Caco-2 (cell line): ENCODE measurements at regions not wholly inside any gene's neighbourhood (a gene's known extent, or its start where the extent isn't known, plus 50 kb on each side); places are given as distances from the start of the nearest gene placed in this dataset.

ENCODE experiments used
- BruUV-seq: library from RNA; stranded (reverse); fragments of 400-500 nt; replicated peaks from 2 replicates; lab custom pipeline; 2021; lab: Mats Ljungman, UMichigan
- CTCF ChIA-PET: fragments of 300-600 bp; sonication (Branson Sonifier 250); formaldehyde crosslinking; loops from one replicate; lab custom pipeline; 2022; ENCODE audit warnings: antibody characterized with exemption; lab: Charles Lee
- POLR2A ChIA-PET: fragments of 300-600 bp; sonication (Branson Sonifier 250); formaldehyde crosslinking; loops from one replicate; lab custom pipeline; 2022; ENCODE audit warnings: antibody characterized with exemption; lab: Charles Lee
- DNase-seq, 2 experiments: peaks; one replicate each; pipeline versions ENCODE4 v3.0.0 to v3.0.0-alpha.2; 2020 to 2022
- H3K27me3 ChIP-seq: replicated peaks from 2 replicates; pipeline ENCODE4 v1.6.0; 2011; ENCODE audit warnings: low read length; ENCODE audit not compliant: control insufficient read depth, insufficient read depth
- H3K36me3 ChIP-seq: 2 replicates; pipeline ENCODE4 v1.5.1; 2011; ENCODE audit warnings: low read length; ENCODE audit not compliant: control insufficient read depth, insufficient read depth
- H3K4me1 ChIP-seq: fragments of 250-450 bp; sonication (Bioruptor Pico); 2 replicates; pipeline ENCODE4 v1.5.1; 2020; ENCODE audit warnings: mild to moderate bottlenecking
- H3K4me3 ChIP-seq: 2 replicates; pipeline ENCODE4 v1.5.1; 2011; ENCODE audit warnings: low read depth, mild to moderate bottlenecking, control low read depth, low read length
- H3K9me3 ChIP-seq: fragments of 250-450 bp; sonication (Bioruptor Pico); 2 replicates; pipeline ENCODE4 v1.5.1; 2020; ENCODE audit warnings: mild to moderate bottlenecking, moderate library complexity
- H3K27ac Mint-ChIP-seq: one replicate; pipeline ENCODE4 v1.8.0; 2022; ENCODE audit warnings: mixed read lengths; ENCODE audit not compliant: unreplicated experiment
- H3K27me3 Mint-ChIP-seq: one replicate; pipeline ENCODE4 v1.8.0; 2022; ENCODE audit warnings: mixed read lengths; ENCODE audit not compliant: insufficient read depth, unreplicated experiment
- H3K36me3 Mint-ChIP-seq: one replicate; pipeline ENCODE4 v1.8.0; 2022; ENCODE audit warnings: mild to moderate bottlenecking, mixed read lengths; ENCODE audit not compliant: insufficient read depth, unreplicated experiment
- H3K4me1 Mint-ChIP-seq: one replicate; pipeline ENCODE4 v1.8.0; 2022; ENCODE audit warnings: low read depth, mixed read lengths; ENCODE audit not compliant: unreplicated experiment
- H3K4me3 Mint-ChIP-seq: one replicate; pipeline ENCODE4 v1.8.0; 2022; ENCODE audit warnings: mild to moderate bottlenecking, moderate library complexity, mixed read lengths; ENCODE audit not compliant: unreplicated experiment
- H3K9me3 Mint-ChIP-seq: one replicate; pipeline ENCODE4 v1.8.0; 2022; ENCODE audit warnings: mixed read lengths; ENCODE audit not compliant: unreplicated experiment
- CTCF ChIP-seq, 2 experiments: fragments of 200-600 bp in 1 of 2; IDR thresholded peaks; 1 replicate in 1 of 2; 2 replicates in 1 of 2; pipeline versions ENCODE4 v1.5.1 to v1.8.0; 2011 to 2022; ENCODE audit warnings: antibody characterized with exemption in 1 of 2, control low read depth in 1 of 2, inconsistent platforms in 1 of 2, low read depth in 1 of 2, low read length in 1 of 2, mild to moderate bottlenecking in 1 of 2, moderate library complexity in 1 of 2; ENCODE audit not compliant: insufficient read depth in 1 of 2, severe bottlenecking in 1 of 2, unreplicated experiment in 1 of 2
- intact Hi-C: fragments of 100-400 bp; cut with micrococcal nuclease; formaldehyde crosslinking; loops from one replicate; pipeline ENCODE4 v1.10.0; 2022; ENCODE audit not compliant: unreplicated experiment

GRCh38 chr1:219666242-219666641, 53.3 kb upstream of the ZC3H11B start:
- Mint-ChIP-seq H3K9me3 (no peaks in the 10 kb centered on the region), H3K27me3 (peaks cover 7% of the 10 kb centered on the region), H3K4me3 (no peak overlapping the region), H3K4me1 (no peaks in the 10 kb centered on the region), H3K27ac (no peak overlapping the region), H3K36me3 (no peaks in the 10 kb centered on the region)
- Histone ChIP-seq H3K36me3 (no peaks in the 10 kb centered on the region), H3K4me3 (no peak overlapping the region), H3K9me3 (no peaks in the 10 kb centered on the region), H3K27me3 (no peaks in the 10 kb centered on the region), H3K4me1 (no peaks in the 10 kb centered on the region)
- intact Hi-C loops, result no loop called here
- DNase-seq, result no peak
- CTCF ChIA-PET, result no interaction called here
- no peak for TF ChIP-seq CTCF (IDR thresholded peaks at IDR 0.05; ENCODE audit: insufficient read depth in 1 of 2, low read depth in 1 of 2, low read length in 1 of 2, severe bottlenecking in 1 of 2, unreplicated experiment in 1 of 2)
- POLR2A ChIA-PET, result no interaction called here
- BruUV-seq, result no TSS peak

- DNase-seq, result no peak
- H3K4me1 Mint-ChIP-seq, result no peaks in the 10 kb centered on the region
- no TSS peak for BruUV-seq
- peaks cover 2% of the 10 kb centered on the region for H3K27me3 Mint-ChIP-seq
- no peaks in the 10 kb centered on the region for H3K36me3 ChIP-seq
- H3K36me3 Mint-ChIP-seq, result no peaks in the 10 kb centered on the region
- H3K9me3 Mint-ChIP-seq, result no peaks in the 10 kb centered on the region
- H3K9me3 ChIP-seq, result no peaks in the 10 kb centered on the region
- ChIA-PET CTCF (no interaction called here), POLR2A (no interaction called here)
- no peaks in the 10 kb centered on the region for H3K27me3 ChIP-seq
- no peak overlapping the region for H3K27ac Mint-ChIP-seq
- no peak overlapping the region for H3K4me3 Mint-ChIP-seq
- intact Hi-C loops, result no loop called here
- TF ChIP-seq CTCF (IDR thresholded peaks at IDR 0.05; ENCODE audit: insufficient read depth in 1 of 2, low read depth in 1 of 2, low read length in 1 of 2, severe bottlenecking in 1 of 2, unreplicated experiment in 1 of 2), result no peak
- H3K4me1 ChIP-seq, result no peaks in the 10 kb centered on the region
- no peak overlapping the region for H3K4me3 ChIP-seq
These were observed 52.2 kb upstream of the ZC3H11B start for GRCh38 chr1:219665089-219665488.

- Histone ChIP-seq H3K4me1 (no peaks in the 10 kb centered on the region), H3K36me3 (no peaks in the 10 kb centered on the region), H3K27me3 (no peaks in the 10 kb centered on the region), H3K9me3 (no peaks in the 10 kb centered on the region), H3K4me3 (no peak overlapping the region)
- intact Hi-C loops, result no loop called here
- no peaks in the 10 kb centered on the region for H3K9me3 Mint-ChIP-seq
- no peak for TF ChIP-seq CTCF (IDR thresholded peaks at IDR 0.05; ENCODE audit: insufficient read depth in 1 of 2, low read depth in 1 of 2, low read length in 1 of 2, severe bottlenecking in 1 of 2, unreplicated experiment in 1 of 2)
- H3K27me3 Mint-ChIP-seq, result peaks cover 2% of the 10 kb centered on the region
- DNase-seq, result no peak
- H3K4me1 Mint-ChIP-seq, result no peaks in the 10 kb centered on the region
- no TSS peak for BruUV-seq
- no peak overlapping the region for H3K27ac Mint-ChIP-seq
- no peak overlapping the region for H3K4me3 Mint-ChIP-seq
- POLR2A ChIA-PET, result no interaction called here
- H3K36me3 Mint-ChIP-seq, result no peaks in the 10 kb centered on the region
- CTCF ChIA-PET, result no interaction called here
These were observed 51.6 kb upstream of the ZC3H11B start for GRCh38 chr1:219664310-219665029.
